HPDE6-E6E7 (cell line): ENCODE measurements at regions not wholly inside any gene's neighbourhood (a gene's known extent, or its start where the extent isn't known, plus 50 kb on each side); places are given as distances from the start of the nearest gene placed in this dataset.
"Not testable (repeated sequence)": the region's sequence is repeated elsewhere in the genome, so short reads cannot be mapped to it uniquely, and the experiment has no call there.

Experiments
- DNase-seq: peaks from one replicate; pipeline ENCODE4 v3.0.0; 2011; ENCODE audit warnings: missing footprints; ENCODE audit errors: extremely low spot score

- no peak for DNase-seq
Measured at GRCh38 chr2:147198651-147199171, 646.1 kb upstream of the ACVR2A start.

DNA sequence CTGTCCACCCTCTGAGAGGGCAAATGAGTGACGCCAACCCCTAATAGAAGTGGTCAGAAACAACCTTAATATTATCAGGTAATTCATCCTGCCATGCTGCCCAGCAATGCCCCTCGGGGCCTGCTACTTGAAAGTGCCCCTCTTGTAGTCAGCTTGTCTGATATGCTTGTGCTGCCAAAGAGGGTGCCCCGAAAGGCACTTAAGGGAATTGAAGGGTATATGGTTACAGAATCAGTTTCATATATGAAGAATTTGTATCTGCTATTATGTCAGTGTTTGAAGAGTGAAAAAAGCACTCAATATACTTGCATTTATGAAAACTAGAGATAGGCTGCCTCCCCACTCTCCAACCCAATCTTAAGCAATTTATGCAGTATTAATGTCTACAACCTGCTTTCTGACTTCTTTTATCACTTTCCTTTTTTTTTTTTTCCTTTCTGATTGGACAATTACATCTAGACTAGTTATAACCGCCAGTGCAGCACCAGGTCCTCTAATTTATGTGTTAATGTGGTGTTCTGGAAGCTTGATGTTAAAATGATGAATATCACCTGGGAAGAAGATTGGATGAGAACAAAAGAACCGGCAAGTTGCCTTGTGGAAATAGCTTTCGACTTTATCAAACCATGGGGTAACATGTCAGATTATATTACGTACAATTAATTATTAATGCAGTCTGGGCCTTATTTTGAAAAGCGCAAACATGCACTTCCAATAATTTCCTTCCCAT, 646.9 kb upstream of the ACVR2A start:
- DNase-seq: no peak

DNA sequence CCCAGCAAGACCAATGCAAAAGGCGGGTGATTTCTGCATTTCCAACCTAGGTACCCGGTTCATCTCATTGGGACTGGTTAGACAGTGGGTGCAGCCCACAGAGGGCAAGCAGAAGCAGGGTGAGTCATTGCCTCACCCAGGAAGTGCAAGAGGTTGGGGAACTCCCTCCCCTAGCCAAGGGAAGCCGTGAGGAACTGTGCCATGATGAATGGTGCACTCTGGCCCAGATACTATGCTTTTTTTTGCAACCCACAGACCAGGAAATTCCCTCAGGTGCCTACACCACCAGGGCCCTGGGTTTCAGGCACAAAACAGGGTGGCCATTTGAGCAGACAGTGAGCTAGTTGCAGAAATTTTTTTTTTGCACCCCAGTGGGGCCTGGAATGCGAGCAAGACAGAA, 662.6 kb upstream of the ACVR2A start:
- DNase-seq: no peak

DNA sequence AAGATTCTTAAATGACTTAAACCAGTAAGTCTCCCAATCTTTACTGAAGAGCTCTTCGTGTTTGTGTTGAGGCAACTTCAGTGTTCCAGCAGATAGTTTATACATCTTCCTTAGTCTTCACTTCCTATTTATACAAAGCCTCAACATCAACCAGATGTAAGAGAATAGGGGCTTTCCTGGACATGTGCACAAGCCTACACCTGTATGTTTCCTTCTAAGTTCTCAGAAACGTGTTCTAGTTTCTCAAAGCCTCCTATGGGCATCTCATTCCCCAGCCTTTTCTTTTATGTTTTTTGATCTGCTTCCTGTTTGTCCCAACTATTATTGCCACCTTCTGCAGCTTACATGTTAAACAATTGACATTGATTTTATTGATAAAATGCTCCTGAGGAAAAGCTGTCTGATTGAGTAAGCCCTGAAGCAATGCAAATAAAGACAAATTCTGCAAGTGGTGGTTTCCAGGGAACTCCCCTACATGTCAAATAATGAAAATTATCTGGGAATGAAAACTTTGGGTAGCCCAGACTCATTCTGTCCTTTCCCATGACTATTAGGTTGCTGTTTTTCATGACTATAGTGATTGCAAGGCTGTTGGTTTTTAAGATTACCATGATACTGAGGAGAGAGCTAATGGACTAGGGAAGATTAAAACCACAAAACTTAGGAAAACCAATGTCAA, 663.3 kb upstream of the ACVR2A start:
- DNase-seq: no peak

DNA sequence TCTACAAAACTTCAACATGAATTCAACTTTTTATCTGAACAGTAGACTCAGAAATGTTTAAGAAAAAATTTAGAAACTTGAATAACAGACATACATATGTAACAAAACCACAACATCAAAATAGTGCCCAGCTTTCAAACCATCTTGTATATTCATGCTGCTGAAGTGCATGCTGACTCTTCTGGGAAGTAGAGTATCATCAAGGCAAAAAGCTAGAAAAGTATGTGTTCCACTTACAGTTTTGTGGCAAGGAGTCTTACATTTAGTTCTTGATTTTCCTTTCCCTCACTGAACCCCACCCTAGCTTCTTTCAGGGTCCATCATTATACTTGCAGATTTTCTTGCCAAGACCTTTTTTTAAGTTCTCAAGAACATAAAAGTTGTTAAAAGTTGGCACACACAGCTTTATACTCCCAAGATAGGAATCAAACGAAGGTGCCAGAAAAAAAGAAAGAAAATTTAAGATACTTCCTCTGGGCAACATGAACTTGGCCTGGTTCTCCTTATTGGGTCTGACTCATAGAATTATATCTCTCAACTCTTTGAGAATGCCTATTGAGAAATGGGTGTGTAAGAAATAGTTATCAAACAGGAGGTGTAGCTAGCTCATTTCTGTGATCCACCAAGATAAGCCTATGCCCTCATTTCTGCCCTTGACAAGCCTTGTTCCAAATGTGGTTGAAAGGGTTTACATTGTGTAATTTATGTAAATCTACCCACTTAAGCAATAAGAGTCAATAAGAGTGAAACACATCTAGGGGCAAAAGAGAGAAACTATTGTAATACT, 667.6 kb upstream of the ACVR2A start:
- DNase-seq: no peak

DNA sequence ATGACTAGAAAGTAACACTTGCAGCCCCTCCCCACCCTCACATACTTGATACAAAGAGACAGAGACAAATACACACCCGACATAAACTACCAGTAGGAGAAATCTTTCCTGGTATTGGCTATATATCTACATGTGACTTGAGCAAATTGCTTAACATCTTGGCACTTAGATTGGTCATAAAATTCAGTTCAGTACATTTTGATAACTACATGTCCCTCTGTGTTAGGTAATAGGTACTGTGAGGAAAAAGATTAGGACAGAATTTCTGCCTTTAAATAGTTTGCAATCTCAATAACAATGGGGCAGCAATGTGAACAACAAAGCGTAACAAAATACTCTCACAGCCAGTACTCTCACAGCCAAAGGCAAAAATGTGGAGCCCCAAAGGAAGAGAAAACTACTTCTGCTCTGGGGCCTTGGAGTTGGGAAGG, 670.0 kb upstream of the ACVR2A start:
- no peak for DNase-seq

- DNase-seq: no peak
Measured at GRCh38 chr2:147173798-147174197, 671.0 kb upstream of the ACVR2A start.

- DNase-seq: no peak
Measured at GRCh38 chr2:147173189-147173581, 671.6 kb upstream of the ACVR2A start.

GRCh38 chr2:147172493-147173188, 672.2 kb upstream of the ACVR2A start:
- DNase-seq: no peak

GRCh38 chr2:147171941-147172340, 672.9 kb upstream of the ACVR2A start:
- DNase-seq: no peak

- DNase-seq: no peak
Measured at GRCh38 chr2:147170932-147171331, 673.9 kb upstream of the ACVR2A start.

GRCh38 chr2:147165697-147166382, 679.0 kb upstream of the ACVR2A start:
- no peak for DNase-seq

GRCh38 chr2:147164563-147164962, 680.3 kb upstream of the ACVR2A start:
- no peak for DNase-seq

DNA sequence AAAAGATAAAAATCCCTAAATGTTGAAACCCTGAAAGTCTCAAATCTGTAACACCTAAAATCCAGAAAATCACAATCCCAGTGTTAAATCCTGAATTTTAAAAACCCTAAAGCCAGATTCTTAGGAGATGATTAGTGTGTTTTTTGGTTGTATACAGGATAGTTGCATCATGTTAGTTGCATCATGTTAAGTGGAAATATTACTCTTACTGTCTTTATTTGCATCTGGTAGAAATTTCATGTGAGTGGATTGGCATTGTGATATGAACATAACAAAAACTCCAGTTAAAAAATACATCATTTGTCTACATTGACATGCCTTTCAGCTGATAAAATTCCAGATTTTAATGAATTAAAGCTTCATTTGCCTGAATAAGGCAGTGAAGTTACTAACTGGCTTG, 683.1 kb upstream of the ACVR2A start:
- no peak for DNase-seq

- no peak for DNase-seq
Measured at GRCh38 chr2:147156970-147157369, 687.9 kb upstream of the ACVR2A start.

DNA sequence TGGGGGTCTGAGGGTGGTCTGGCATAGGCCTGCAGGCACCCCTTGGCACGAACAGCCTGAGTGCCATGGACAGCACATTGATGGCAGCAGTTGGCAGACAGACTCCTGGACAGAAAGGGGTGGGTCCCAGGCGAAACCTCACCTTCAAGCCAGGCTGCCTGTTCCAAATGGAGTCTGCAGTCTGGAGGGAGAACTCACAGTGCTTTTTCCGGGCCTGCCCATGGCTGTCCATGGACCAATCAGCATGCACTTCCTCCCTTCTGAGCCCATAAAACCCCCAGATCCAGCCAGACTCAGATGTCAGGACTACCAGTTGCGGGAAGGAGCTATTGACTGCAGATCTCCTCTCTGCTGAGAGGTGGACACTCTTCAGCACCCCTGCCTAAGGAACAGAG, 694.6 kb upstream of the ACVR2A start:
- DNase-seq: no peak

DNA sequence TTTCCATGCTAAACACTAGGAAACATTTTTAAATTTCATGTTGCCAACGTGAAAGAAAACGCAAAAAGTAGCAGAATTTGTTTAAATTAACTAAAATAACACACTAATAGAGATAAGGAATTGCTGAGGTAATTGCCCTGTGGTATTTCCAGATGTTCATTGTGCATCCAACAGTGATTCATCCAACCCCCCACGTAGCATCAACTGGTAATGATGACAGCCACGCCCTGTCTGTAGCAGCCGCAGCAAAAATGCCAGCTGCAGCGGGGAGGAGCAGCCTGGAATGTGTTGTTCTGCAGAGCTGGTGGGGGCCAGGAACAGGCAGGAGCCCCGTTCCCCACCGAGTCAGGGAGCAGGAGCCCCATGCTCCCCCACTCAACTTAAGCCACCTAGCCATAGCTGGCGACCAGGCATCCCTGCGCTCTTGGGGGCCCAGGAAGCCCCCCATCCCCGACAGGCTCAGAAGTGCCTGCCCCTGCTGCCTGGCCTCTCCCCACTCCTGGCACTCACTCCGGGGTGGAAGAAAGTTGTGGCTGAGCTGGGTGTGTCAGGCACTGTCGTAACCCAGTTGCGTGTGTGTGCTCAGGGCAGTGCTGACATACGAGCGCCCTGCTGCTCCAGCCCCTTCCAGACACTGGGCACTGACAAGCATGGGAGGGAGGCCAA, 695.1 kb upstream of the ACVR2A start:
- DNase-seq: no peak

DNA sequence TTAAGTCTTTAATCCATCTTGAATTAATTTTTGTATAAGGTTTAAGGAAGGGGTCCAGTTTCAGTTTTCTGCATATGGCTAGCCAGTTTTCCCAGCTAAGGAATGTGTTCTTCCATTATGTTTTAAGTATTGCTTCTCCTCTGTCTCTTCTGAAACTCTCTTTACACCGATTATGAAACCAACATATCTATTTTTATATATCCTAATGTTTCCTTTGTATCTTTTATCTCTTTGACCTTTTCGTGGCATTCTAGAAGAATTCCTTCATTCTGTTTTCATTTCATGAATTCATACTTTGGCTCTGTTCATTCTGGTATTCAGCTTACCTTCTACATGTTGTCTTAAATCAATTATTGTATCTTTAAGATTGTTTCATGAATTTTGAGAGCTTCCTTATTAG, 697.0 kb upstream of the ACVR2A start:
- no peak for DNase-seq

DNA sequence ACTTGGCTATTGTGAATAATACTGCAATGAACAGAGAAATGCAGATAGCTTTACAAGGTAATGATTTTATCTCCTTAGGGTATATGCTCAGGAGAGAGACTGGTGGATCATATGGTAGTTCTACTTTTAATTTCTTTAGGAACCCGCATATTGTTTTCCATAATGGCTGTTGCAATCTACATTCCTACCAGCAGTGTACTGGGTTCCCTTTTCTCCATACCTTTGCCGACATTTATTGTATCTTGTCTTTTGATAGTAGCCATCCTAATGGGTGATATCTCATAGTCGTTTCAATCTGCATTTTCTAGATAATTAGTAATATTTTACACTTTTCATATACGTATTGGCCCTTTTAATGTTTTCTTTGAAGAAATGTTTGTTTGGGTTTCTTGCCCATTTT, 702.9 kb upstream of the ACVR2A start:
- DNase-seq: no peak

- DNase-seq: not testable (repeated sequence)
Measured at GRCh38 chr2:147139732-147140131, 705.1 kb upstream of the ACVR2A start.

DNA sequence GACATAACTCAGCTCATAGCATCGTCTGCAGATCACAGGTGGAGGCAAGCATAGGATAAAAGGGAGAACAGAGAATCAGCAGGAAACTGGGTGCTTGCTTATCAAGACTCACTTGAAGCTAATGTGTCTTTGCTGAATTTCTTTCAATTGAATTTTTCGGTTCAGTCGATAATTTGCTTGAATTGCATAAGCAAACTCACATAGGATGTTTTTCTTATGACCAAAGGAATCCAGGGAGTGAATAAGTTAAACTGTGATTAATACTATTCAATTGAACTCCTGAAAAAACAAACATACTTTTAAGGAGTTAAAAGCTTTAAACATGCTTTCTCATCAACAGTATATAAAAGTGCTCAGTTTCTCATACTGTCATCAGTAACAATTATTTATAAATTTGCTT, 707.1 kb upstream of the ACVR2A start:
- DNase-seq: no peak
